Transverse colon (tissue), 4 donors: ENCODE measurements at regions not wholly inside any gene's neighbourhood (a gene's known extent, or its start where the extent isn't known, plus 50 kb on each side); places are given as distances from the start of the nearest gene placed in this dataset.

Experiments
- DNase-seq: peaks from one replicate; pipeline ENCODE4 v3.0.0-alpha.2; 2019
- H3K27ac ChIP-seq, 4 donors: fragments of 200-600 bp; sonication (generic); 2 replicates each; pipeline ENCODE4 v1.5.1; 2016 to 2018; ENCODE audit warnings: inconsistent platforms in 4 of 4
- H3K27me3 ChIP-seq: fragments of 200-600 bp; sonication (generic); 2 replicates; pipeline ENCODE4 v1.5.1; 2017; ENCODE audit warnings: inconsistent platforms
- H3K36me3 ChIP-seq, 4 donors: fragments of 200-600 bp; sonication (generic); 2 replicates each; pipeline ENCODE4 v1.5.1; 2017 to 2019; ENCODE audit warnings: inconsistent platforms in 4 of 4
- H3K4me1 ChIP-seq, 4 donors: fragments of 200-600 bp; sonication (generic); 2 replicates each; pipeline ENCODE4 v1.5.1; 2017 to 2020; ENCODE audit warnings: inconsistent platforms in 4 of 4
- H3K4me3 ChIP-seq, 4 donors: fragments of 200-600 bp; sonication (generic); 1 replicate in 1 of 4; 2 replicates in 3 of 4; pipeline versions ENCODE4 v1.5.1 to v1.6.1; 2017 to 2019; ENCODE audit warnings: inconsistent platforms in 4 of 4
- H3K9me3 ChIP-seq, 2 donors: fragments of 200-600 bp; sonication (generic); 2 replicates each; pipeline ENCODE4 v1.5.1; 2017 to 2019; ENCODE audit warnings: inconsistent platforms in 2 of 2
- CTCF ChIP-seq, 5 experiments: fragments of 200-600 bp in 3 of 5; fragments of 450-650 bp in 2 of 5; sonication (generic) in 3 of 5; IDR thresholded peaks; 1 replicate in 2 of 5; 2 replicates in 3 of 5; pipeline ENCODE4 v1.5.1; 2016 to 2017; ENCODE audit warnings: antibody characterized with exemption in 5 of 5, inconsistent platforms in 3 of 5, mild to moderate bottlenecking in 2 of 5, moderate library complexity in 1 of 5
- EP300 ChIP-seq: sonication (generic); formaldehyde crosslinking; IDR thresholded peaks from one replicate; pipeline ENCODE4 v1.6.1; 2017; ENCODE audit warnings: antibody characterized with exemption, low read depth
- POLR2A ChIP-seq: fragments of 450-650 bp; IDR thresholded peaks from one replicate; pipeline ENCODE4 v1.6.1; 2016; ENCODE audit warnings: antibody characterized with exemption, mild to moderate bottlenecking, moderate library complexity
- POLR2AphosphoS5 ChIP-seq, 3 donors: sonication (generic); formaldehyde crosslinking; IDR thresholded peaks; one replicate each; pipeline ENCODE4 v1.6.1; 2016; ENCODE audit warnings: antibody characterized with exemption in 3 of 3
- WGBS, 2 donors: methylation state at CpG; one replicate each; pipeline ENCODE4 v1.1.5; 2018; ENCODE audit warnings: low coverage in 1 of 2; 5-methylcytosine and 5-hydroxymethylcytosine counted together
- in situ Hi-C, 4 donors: fragments of 200-750 bp; cut with MboI; loops; one replicate each; pipeline versions ENCODE4 v1.15.0 to v1.15.1; 2017; ENCODE audit warnings: low sequenced_read_pairs in 3 of 4, low pct_ligation_motif_present in 1 of 4, low pct_unique_long_range_greater_than_20kb in 1 of 4
- intact Hi-C: fragments of 100-400 bp; cut with DNase I; formaldehyde crosslinking; loops from one replicate; pipeline ENCODE4 v1.15.1; 2023; ENCODE audit warnings: low total_unique reads

GRCh38 chr7:47147213-47147631 is 434.7 kb downstream of the TNS3 start:
- TF ChIP-seq POLR2AphosphoS5 (IDR thresholded peaks at IDR 0.05) = no peak
- TF ChIP-seq CTCF (IDR thresholded peaks at IDR 0.05) = no peak
- no peak for TF ChIP-seq EP300
- no peak for TF ChIP-seq POLR2A
- in situ Hi-C loops (no loop called here), intact Hi-C loops (no loop called here)
- Histone ChIP-seq H3K9me3 (no peaks in the 10 kb centered on the region), H3K27me3 (no peaks in the 10 kb centered on the region), H3K36me3 (no peaks in the 10 kb centered on the region), H3K27ac (no peak overlapping the region), H3K4me3 (no peak overlapping the region), H3K4me1 (peaks cover 0 to 17% (median 2%) of the 10 kb centered on the region in 4 donors)
- DNase-seq = no peak
- WGBS, 2 donors = 28% methylated on average over 3 of the region's 3 CpGs; no CpG with 5 or more reads in 1 of the 2 donors

DNA sequence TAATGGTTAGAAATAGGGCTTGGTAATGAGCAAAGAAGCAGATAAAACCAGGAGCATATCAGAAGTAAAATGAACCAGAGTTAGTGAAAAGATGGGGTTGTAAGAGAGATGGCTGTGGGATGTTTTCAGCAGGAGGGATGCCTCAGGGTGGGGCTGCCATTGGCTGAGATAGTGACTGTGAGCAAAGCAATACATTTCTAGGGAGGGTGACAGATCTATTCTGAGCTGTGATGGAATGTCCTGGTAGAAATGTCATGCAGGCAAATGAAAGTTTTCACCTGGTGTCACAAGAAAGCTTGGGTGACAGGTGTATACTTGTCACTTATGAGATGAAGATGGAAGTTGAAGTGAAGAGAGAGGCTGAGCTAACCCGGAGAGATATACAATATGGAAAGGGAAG is 435.9 kb downstream of the TNS3 start:
- no peak overlapping the region for H3K4me3 ChIP-seq
- DNase-seq = no peak
- intact Hi-C loops = no loop called here
- no peaks in the 10 kb centered on the region for H3K9me3 ChIP-seq
- WGBS, 2 donors = 60 to 88% methylated on average over 1 of the region's 1 CpG
- TF ChIP-seq POLR2AphosphoS5 (IDR thresholded peaks at IDR 0.05) (no peak), CTCF (IDR thresholded peaks at IDR 0.05) (no peak), EP300 (no peak), POLR2A (no peak)
- H3K27ac ChIP-seq = no peak overlapping the region
- H3K27me3 ChIP-seq = no peaks in the 10 kb centered on the region
- H3K36me3 ChIP-seq = no peaks in the 10 kb centered on the region
- peaks cover 0 to 7% (median 2%) of the 10 kb centered on the region in 4 donors for H3K4me1 ChIP-seq
- in situ Hi-C loops = no loop called here

DNA sequence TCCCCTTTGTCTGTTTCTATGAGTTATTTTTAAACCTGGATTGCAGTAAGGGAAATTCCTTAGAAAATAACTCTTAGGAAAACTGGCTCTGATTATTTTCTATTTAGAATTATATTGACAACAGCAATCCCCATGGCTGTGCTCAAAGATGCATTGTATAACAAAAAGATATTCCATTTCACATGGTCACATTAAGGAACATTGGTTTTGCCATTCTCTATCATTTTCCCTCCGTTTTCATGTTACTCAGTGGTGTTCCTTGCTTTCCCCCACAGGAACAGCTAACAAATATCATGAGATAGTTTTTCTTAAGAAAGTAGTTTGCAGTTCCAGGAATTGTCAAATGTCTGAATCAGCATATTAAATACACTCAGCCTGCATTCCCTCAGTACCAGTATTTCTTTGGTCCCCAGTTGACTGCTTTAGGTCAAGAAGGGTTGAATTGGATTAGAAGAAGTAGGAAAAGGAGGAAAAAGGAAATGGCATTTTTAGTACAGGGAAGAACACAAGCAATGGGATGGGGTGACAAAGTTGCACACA is 436.7 kb downstream of the TNS3 start:
- H3K9me3 ChIP-seq = no peaks in the 10 kb centered on the region
- in situ Hi-C loops = no loop called here
- no peak overlapping the region for H3K4me3 ChIP-seq
- intact Hi-C loops = no loop called here
- WGBS, 2 donors = 65 to 81% methylated on average over 1 of the region's 1 CpG
- H3K4me1 ChIP-seq = peaks cover 0 to 7% (median 2%) of the 10 kb centered on the region in 4 donors
- H3K27me3 ChIP-seq = no peaks in the 10 kb centered on the region
- TF ChIP-seq EP300 (no peak), POLR2A (no peak), CTCF (IDR thresholded peaks at IDR 0.05) (no peak), POLR2AphosphoS5 (IDR thresholded peaks at IDR 0.05) (no peak)
- no peak overlapping the region for H3K27ac ChIP-seq
- H3K36me3 ChIP-seq = no peaks in the 10 kb centered on the region
- DNase-seq = no peak

DNA sequence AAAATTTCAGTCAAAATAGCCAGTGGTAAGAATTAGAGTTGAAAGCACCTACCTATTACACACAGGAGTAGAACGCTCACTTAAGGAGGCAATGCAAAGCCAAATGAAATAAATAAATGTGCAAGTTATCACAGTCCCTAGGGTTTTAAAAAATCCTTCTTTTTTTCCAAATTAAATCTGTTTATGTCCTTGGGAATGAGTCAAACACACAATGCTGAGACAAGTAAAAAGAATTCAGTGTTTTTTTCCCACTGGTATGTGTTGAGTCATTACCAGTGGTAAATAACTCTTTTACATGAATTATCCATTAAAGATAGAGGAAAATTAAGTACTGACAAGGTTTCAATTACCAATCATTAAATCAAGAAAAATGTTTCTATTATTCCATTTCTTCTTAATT is 438.6 kb downstream of the TNS3 start:
- intact Hi-C loops = no loop called here
- Histone ChIP-seq H3K9me3 (no peaks in the 10 kb centered on the region), H3K27ac (no peak overlapping the region), H3K27me3 (no peaks in the 10 kb centered on the region), H3K4me1 (peaks cover 0 to under 1% (median 0%) of the 10 kb centered on the region in 4 donors), H3K4me3 (no peak overlapping the region), H3K36me3 (no peaks in the 10 kb centered on the region)
- WGBS, 2 donors = 83 to 88% methylated on average over 1 of the region's 1 CpG
- in situ Hi-C loops = no loop called here
- no peak for TF ChIP-seq POLR2A
- no peak for TF ChIP-seq POLR2AphosphoS5 (IDR thresholded peaks at IDR 0.05)
- TF ChIP-seq EP300 = no peak
- TF ChIP-seq CTCF (IDR thresholded peaks at IDR 0.05) = no peak
- no peak for DNase-seq
